Prostate gland (tissue), 1 donor: ENCODE measurements at regions not wholly inside any gene's neighbourhood (a gene's known extent, or its start where the extent isn't known, plus 50 kb on each side); places are given as distances from the start of the nearest gene placed in this dataset.

Experiments used
- POLR2A ChIP-seq: fragments of 450-650 bp; IDR thresholded peaks from one replicate; pipeline ENCODE4 v1.6.1; 2016; ENCODE audit warnings: antibody characterized with exemption, mild to moderate bottlenecking
- POLR2AphosphoS5 ChIP-seq: sonication (generic); formaldehyde crosslinking; IDR thresholded peaks from one replicate; pipeline ENCODE4 v1.6.1; 2017; ENCODE audit warnings: antibody characterized with exemption

DNA sequence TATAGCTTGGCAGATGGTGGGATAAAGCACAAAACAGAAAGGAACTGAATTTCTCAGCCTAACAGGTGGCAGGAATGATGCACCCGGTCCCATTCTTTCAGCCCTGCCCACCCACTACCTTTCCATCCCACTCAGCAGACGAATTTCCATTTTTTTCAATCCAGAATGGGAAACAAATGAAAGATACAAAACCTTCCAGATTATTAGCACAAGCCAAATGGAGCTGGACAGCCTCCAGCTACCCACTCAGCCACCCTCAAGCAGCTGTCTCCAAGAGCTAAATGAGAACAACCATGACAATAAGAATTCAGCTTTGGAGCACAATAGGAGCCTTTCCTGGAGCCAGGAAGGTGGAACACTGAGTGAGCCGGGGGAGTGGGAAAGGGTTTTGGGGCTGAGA is 96.3 kb upstream of the ST6GALNAC5 start:
- TF ChIP-seq POLR2A = no peak
- no peak for TF ChIP-seq POLR2AphosphoS5
